ENCODE measurements at regions not wholly inside any gene's neighbourhood (a gene's known extent, or its start where the extent isn't known, plus 50 kb on each side); places are given as distances from the start of the nearest gene placed in this dataset.
"Not testable (repeated sequence)": the region's sequence is repeated elsewhere in the genome, so short reads cannot be mapped to it uniquely, and the experiment has no call there.

DNA sequence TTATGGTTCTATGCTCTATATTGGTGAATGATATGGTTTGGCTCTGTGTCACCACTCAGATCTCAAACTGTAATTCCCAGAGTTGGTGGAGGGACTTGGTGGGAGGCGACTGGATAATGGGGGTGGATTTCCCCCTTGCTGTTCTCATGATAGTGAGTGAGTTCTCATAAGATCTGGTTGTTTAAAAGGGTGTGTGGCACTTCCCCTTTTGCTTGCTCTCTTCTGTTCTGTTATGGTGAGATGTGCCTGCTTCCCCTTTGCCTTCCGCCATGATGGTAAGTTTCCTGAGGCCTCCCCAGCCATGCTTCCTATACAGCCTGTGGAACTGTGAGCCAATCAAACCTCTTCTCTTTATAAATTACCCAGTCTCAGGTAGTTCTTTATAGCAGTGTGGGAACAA lies 446.6 kb upstream of the PDE3A start:
- not testable (repeated sequence) for DNase-seq

DNA sequence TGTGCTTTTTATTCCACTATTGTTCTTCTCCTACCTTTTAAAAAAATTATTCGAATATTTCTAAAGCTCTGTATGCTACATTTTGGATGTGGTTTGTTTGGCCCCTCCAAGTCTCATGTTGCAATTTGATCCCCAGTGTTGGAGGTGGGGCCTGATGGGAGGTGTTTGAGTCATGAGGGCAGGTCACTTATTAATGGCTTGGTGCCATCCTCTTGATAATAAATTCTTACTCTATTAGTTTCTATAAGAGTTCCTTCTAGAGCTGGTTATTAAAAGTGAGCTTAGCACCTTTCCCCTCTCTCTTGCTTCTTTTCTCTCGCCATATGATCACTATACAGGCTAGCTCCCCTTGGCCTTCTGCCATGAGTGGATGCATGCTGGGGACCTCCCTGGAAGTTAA lies 445.6 kb upstream of the PDE3A start:
- DNase-seq, result no peak

DNA sequence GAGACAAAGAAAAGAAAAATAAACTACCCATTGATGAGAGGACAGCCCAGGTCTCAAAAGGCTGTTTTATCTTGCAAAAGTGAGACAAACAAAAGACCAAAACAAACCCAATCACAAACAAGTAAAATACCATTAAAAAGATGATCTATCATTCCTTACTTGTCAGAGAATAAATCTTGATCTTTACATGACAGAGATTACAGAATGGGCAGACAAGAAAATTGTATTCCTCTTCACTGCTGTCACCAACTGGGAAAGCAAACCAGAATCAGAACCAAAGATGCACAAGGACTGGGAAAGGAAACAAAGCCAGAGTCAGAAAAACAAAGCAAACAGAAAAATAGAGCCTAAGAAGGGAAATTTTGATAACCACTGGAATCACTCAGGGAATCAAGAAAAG lies 444.0 kb upstream of the PDE3A start:
- DNase-seq, result no peak

DNA sequence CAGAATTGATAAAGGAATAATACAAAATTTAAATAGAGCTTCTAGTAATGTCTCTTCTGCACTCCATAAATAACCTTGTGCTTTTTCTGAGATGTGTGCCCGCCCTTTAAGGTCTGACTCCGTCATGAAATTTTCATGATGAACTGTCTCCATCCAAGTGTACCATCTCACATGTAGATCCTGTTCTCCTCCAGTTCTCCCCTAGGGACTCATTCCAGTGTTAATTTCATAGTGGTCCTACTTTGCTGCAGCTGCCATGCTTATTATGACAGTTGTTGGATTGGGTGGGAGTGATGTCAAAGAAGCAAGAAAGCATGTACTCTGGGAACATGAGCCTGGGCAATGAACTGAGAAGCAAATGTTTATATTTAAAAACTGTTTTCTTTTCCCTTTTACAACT lies 442.5 kb upstream of the PDE3A start:
- no peak for DNase-seq

DNA sequence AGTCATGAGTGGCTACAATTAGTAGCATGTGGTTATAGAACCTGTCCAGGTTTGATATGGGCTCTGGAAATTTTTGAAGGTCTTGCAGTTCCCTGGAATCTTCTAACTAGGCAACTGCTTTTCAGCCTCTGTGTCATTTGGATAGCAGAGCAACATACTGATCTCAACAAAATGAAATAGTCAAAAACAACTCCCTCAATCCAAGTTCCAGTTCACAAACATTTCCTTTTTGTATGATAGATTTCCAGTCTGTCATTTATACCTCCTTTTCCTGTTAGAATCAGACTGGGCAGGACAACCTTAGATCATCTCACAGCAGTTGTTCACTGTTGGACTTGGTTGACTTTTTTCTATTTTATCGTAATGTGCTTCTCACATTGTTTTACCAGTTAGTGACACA lies 442.1 kb upstream of the PDE3A start:
- no peak for DNase-seq

DNA sequence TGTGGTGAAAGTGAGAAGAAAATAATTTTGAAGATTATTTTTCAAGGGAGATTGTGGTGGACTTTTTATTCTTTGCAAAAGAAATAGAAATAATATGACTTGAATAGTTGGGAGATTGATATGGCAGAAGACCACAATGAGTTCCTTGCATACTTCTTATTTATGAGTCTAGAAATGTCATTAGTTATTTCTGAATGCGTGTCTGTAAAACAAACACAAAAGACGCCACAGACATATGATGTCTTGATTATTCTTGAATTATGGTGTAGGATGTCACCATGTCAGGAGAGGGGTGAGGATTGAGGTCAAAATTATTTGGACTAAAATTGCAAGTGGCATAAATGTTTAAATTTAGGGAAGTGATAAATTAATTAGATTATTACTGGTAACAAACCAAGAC lies 440.7 kb upstream of the PDE3A start:
- DNase-seq, result no peak

DNA sequence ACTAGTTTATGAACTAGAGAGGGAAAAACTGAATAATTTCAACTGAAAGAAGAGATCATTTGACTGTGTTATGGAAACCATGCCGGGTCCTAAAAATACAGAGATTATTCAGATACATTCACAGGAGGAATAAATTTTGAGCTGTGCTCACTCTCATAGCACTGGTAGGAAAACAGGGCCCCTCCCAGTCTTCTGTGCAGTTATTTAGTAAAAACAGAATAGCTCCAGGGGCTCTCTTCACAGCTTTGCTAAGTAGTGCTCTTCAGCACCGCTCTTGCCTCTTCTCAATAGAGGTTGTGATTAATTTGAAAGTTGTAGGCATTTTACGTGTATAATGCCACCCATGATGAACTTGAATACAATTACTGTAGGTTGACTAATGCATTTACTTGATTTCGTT lies 435.9 kb upstream of the PDE3A start:
- no peak for DNase-seq

DNA sequence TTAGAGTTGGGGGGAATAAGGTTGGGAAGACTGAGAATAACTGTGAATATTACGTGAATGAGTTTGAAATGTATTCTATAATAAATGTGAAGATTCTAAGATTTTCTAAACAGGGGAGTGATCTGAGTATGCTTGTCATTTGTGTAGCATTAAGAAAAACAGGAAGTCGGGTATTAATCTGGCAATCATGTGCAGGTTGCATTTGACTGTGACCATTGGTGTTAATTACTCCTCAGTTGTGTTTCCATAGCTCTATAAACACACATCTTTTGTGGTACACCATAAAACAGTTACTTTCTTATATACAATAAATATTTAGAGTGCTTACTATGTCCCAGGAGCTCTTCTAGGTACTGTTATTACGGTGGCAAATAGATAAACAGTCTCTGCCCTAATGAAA lies 434.4 kb upstream of the PDE3A start:
- DNase-seq, result no peak

DNA sequence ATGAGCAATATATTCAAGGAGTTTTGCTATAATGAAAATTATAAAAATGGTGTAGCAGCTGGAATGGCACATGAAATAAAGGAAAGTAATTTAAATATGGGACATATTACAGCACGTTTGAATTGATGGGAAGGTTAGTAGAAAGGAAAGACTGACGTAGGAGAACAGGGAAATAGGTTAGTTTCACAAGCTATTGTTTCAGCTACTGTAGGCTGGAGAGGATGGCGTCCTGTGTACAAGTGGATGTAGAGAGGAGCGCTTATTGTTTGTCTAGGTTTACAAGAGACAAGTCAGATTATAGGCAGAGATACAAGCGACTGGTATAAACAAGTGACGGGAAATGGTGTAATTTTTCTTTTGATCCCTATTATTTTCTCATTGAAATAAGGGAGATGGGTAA lies 431.2 kb upstream of the PDE3A start:
- no peak for DNase-seq

DNA sequence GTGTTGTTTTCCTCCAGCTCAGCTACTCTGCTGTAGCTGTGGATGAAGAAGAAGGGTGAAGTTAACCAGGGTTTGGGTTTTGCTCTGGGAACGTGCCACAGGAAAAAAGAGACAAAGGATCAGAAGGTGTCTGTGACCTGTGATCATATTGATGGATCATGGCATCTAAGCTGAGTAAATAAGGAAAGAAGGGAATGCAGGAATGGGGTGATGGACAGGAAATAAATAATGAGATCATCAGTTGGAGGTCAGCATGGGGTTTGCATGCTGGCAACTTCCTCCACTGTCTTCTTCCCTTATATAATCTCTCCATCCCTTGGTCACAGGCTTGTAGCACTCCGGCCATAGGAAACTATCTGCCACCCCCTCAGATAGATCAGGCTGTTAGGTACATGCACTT lies 430.3 kb upstream of the PDE3A start:
- DNase-seq, result no peak

DNA sequence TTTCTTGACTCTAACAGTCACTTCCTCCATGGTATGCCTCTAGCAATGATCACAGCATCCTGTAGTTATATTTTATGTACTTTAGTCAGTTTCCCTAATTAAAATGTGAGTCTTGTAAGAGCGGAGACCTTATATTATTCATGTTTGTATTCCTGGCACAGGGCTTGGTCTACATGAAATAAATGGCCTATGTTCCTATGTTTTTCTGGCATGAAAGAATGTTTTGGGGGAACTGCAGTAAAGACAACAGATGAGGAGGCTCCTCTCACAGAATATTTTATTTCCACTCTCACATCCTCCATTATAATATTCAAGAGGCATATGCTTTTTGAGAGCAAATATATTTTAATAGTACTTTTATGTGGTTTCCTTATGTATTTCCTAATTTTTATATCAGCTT lies 429.8 kb upstream of the PDE3A start:
- no peak for DNase-seq

DNA sequence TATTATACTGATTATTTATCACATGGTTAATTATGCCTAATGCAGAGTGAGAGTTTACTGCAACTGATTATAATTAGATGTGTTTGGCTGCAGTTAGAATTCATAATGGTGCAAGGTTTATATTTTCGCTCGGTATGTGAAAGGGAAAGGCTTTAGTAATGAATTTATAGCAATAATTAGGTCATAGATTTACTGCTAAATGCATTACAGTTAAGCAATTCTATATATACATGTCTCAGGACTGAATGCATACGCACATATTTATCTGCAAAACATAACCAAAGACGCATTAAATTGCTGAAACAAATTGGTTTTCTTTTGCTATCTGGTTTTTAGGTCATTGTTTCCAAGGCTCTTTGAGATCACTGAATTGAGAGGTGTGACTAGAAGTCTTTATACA lies 428.1 kb upstream of the PDE3A start:
- no peak for DNase-seq

DNA sequence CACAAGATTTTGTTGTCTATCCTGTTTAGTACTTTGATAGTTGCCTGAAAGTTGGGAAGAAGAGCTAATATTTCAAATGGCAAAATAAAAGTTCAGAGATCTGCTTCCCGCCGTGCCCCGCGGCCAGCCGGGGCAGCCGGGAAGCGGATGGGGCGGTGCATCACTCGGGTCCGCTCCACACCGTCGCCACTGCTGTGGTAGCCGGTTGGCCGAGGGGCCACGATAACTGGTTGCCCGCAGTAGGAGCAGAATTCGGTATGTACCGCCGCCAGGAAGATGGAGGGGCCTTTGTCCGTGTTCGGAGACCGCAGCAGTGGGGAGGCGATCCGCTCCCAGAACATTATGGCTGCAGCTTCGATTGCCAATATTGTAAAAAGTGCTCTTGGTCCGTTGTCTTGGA lies 427.2 kb upstream of the PDE3A start:
- no peak for DNase-seq

DNA sequence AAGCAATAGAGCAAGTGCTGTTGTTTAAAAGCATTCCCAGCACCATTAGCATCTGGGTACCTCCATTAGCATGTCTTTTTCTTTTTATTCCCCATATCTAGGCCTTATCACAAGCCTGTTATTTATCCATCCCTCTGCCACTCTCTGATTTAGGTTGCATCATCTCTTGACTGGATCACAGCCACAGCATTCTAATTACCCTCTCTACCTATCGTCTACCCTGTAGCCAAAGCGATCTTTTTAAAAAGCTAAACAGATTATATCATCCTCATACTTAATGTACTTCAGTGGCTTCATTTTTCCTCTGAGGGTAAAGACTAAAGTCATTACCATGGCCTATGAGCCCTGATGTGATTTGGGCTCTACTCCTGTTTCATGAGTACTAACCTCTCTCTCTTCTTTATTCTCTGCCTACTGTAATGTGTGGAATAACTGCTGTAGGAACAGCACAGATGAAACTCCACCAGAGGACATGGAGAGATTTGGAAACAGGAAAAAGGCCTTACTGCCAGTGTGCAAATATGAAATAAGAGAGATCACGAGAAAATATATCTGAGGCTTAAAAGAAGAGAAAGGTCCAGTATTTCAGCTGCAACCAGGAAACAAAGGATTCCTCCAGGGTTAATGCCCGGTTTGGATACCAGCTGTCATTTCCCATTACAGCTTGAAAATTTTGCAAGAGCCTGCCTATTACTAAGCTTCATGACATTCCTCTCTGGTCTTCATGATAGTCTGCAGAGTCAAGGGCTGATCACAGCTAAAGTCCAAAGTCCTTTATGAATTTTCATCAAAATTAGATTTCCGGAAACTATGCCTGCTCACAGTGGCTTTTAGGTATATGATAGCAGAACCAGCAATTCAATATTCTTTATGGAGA lies 422.5 kb upstream of the PDE3A start:
- DNase-seq, result no peak

DNA sequence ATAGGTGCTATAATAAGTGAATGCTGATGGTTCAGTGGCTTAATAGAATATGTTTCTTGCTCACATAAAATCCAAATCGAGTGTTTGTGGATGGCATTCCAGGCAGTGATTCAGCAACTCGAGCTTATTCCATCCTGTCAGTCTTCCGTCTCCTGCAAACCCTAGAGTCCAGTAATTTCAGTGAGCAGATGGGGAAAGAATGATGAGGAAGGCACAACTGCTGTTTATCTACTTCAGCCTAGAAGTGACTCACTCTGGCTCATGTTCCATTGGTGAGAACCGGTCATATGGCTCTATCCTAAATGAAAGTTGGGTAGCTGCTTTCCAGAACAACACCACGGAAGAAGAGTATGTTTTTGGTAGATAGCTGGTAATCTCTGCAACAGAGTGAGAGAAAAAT lies 421.8 kb upstream of the PDE3A start:
- no peak for DNase-seq

DNA sequence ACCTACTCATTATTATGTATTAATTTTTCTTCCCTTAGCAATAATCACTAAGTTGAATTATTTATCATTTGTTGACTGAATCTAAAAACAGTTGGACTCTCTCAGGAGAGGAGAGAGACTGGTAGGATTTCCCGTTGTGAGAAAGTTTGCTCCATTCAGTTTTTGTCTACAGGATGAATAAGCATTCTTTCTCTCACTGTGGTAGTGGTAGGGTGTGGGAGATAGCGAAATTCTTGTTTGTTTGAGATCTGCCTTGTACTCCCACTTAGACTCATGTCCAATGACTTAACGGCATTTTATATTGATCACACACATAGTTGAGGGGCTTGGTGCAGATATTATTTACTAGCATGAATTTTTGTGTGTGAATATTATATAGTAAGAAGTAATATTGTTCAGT lies 421.0 kb upstream of the PDE3A start:
- no peak for DNase-seq

DNA sequence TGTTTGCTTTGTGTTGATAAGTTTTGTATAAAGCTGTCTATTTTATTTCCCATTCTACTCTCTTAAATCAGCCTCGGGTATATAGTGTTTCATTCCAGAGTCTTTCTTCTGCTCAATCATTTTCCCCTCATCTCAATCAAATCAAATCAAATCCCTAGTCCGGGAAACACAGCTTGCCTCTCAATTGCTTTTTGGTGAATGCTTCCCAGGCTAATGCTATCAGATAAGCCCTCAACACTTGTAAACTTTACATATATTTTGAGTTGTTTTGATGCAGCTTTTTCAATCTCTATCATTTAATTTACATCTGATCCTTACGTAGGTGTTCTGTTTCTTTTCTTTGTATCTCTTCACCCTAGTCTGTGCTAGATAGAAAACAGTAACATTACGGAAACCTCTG lies 416.7 kb upstream of the PDE3A start:
- no peak for DNase-seq

DNA sequence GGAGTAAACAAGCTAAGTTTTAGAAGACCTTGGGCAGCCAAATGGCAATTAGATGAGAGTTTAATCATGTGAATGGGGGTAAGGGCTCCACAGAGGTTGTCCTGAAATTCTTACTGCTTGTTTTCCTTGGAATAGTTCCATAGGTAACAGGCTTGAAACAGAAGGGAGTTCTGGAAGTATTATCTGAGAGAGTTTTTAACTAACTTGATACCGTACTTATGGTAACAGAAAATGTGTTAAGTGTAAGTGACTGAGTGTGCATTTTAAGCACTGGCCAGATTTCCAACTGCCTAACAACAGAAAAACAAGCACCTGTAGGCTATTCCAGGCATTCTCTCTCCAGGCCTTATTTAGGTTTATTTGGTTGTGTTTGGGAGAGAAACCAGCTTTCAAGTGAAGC lies 414.6 kb upstream of the PDE3A start:
- DNase-seq, result no peak

DNA sequence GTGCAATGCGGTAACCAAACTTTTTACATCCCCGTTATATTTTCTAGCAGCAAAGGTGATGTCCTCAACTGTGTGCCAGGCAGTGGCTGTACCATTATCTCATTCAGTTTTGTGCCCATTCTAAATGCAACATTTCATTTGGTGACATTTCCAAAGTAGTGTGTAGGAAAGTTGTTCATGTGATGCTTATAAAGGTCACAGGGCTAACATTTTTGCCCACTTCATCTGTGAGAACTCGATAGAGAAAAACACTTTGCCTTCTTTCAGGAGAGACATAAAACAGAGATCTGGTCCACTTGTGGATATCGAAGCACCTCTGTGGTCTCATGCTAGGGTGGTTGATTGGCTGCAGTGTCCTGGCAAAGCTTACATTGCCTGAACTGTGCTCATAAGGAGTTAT lies 414.2 kb upstream of the PDE3A start:
- DNase-seq, result no peak

DNA sequence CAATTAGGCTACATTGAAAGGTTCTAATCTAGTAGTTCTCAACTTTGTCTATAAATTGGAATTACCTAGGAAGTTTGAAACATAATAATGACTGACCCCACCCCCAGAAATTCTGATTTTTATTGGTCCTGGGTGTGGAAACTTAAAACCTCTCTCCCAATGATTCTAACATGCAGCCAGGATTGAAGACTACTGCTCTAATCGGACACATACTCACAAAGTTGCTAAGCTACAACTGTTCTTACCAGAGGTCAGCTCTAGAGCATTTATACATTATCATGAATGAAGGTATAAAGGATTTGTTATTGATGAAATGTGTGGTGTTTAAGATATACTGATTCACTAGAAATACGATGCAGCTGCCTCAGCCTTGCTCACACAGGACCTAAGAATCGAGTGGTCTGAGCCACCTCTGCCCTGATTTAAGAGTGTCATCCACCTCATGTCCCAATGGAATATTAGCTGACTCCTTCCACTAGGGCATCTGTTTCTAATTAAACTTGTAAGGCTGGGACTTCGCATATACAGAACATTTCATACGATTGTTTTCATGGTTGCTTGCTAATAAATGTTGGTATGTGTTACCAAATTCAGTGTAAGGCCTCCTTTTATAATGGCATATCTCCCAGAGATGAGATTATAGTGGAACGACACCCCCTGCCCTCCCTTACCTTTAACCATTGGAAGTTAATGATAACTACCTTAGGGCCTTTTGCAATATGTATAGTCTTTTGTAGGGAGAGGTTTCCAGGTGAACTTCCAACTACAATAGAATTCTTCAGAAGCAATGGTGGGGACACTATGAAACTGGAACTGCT lies 410.8 kb upstream of the PDE3A start:
- no peak for DNase-seq

DNA sequence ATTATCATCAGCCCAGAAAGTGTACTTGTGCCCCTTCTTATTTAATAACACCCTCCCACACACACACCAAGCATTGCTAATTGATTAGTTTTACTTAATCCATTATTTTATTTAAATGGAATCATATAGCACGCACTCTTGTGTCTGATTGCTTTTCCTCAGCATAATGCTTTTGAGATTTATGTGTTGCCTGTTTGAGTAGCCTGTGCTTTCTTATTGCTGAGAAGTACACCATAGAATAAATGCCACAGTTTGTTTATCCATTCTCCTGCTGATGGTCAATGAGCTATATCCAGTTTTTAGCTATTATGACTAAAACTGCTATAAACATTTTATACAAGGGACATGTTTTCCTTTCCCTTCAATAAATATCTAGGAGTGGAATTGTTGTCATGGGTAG lies 409.9 kb upstream of the PDE3A start:
- no peak for DNase-seq

DNA sequence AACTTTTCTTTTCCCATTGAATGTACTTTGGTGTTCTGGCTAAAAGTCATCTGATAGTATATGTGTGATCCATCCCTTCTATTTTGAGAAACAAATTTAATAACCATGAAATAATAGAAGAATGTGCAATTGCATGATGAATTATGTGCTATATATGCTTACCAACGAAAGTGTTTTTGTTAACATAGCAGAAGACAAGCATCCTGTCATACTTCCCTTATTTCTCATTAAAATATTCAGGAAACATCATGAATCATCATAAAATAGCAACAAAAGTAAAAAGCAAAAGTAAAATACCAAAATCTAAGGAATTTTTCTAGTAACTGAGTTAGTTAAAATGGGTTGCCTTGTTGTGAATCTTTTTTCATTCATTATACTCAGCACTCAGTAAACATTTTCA lies 409.0 kb upstream of the PDE3A start:
- no peak for DNase-seq

DNA sequence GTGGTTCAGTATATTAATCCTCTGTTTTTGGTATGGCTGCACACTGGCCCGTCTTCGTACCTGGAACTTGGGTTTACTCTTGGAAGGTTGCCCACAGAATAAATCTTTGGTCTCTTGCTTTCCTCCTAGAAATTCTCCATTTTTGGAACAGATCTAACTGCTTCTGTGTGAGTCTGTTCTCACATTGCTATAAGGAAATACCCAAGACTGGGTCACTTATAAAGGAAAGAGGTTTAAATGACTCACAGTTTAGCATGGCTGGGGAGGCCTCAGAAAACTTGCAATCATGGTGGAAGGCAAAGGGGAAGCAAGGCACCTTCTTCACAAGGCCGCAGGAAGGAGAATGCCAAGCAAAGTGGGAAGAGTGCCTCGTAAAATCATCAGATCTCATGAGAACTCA lies 407.8 kb upstream of the PDE3A start:
- no peak for DNase-seq

DNA sequence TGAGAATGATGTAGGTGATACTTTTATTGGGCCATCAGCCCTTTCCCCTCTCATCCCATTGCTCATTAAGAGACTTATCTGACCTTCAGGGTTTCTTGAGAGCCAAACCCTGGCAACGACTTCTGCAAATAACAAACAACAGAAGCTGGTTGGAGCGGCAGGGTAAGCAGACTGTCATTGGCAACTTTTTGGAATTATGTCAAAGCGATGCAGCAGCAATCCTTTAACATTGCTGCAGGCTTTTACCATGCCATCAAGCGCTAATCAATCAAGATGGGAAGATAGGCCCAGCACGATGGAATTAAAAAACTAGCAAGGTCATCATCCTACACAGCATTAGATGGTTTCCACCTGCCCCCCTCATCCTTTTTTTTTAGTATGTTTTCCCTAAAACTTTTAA lies 406.1 kb upstream of the PDE3A start:
- no peak for DNase-seq

DNA sequence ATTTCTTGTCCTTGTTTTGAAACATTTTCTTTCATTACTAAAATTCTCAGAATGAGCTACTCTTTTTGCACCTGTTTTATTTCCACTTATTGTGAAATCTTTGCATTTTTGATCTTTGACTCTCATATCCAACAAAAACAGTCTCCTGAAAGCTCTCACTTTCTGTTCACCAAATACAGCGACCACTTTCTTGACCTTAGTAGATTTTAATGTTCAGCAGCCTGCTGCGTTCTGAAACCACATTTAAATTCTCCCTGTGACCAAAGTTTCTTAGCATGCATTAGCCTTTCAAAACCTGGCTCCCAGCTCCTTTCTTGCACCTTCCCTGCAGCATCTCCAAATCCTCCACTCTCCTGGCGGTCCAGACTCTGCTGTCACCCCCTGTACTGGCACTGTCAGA lies 404.4 kb upstream of the PDE3A start:
- DNase-seq, result no peak
